HG02884 (cell line): ENCODE measurements at regions not wholly inside any gene's neighbourhood (a gene's known extent, or its start where the extent isn't known, plus 50 kb on each side); places are given as distances from the start of the nearest gene placed in this dataset.
A peak's percentile ranks its signal among the peaks of the same experiment; 100 is the strongest.

Source experiments
- ATAC-seq: cut with Tn5 transposase; IDR thresholded peaks from one replicate; pipeline ENCODE4 v1.9.1; 2021; ENCODE audit warnings: mild to moderate bottlenecking, moderate library complexity; ENCODE audit not compliant: unreplicated experiment

DNA sequence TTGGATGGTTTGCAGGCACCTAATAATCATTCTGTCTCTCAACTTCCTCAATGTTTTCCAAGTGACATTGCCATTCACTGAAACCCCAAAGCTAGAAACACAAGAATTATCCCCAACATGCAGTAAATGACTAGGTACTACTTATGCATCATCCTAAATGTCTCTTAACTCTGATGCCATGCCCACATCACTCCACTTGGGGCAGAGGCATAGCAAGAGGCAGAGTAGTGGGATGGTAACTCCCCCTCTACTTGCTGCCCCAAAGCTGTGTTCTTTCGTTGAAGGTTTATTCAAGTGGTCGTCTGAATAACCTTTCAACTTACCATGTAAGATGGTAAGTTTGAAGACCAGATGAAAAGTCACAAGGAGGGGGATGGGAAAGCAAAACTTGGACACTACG is 77.9 kb upstream of the SOX5 start:
- no peak for ATAC-seq

DNA sequence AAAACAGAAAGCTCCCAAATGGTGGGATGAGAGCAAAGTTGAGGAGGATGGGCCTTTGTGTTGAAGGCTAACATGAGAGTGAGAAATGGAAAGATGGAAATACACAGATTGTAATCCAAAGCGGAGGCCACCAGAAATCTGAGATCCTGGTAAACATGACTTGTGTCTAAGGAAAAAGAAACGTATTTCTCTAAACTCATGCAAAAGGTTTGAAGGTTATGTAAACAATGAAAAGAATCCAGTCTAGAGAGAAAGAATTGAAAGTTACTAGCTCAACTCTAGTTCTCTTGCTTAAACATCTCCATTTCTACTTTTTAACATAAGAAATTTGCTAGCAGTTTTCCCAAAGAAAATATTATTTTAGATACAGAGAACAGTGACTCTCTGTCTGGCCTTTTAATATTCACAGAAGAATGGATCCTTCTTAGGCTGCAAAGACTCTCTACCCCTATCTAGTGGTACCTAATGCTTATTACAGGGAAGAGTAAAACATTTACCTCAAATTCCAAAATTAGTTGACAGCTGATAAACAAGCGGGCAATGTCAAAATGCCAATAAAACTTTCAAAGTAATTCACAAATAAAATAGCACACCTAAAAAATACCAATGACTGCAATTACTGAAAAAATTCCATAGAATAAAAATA is 75.8 kb upstream of the SOX5 start:
- peak; percentile 51 for ATAC-seq

DNA sequence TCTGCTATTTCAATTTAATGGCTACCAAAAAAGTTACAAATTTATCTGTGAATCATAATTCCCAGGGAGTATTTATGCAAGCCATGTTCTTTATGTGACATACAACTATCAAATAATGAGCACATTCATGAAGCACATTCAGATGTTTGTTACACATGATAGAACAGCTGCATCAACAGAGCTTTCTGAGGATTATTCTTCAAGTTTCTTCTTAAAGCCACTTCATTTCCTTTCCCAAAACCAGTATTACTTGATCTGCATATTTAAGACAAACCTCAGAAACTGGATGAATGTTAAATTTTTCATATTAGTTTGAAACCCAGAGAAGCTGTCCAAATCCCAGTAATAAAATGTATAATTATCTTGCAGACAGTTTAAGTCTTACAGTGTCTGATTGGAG is 73.6 kb upstream of the SOX5 start:
- ATAC-seq, result no peak

DNA sequence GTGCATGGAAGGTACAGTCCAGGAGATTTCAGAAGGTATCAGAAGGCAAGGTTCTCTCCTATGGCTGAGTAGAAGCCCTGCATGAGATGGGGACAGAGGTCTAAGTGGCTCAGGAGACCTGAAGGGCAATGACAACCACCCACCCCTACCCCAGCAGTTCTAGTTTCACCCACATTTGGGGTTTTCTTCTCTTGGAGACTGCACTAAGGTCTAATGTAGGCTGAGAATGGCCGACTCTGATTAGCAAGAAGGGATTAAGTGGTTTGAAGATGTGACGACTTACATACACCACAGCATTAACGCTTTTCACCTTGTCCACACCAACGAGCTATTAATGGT is 71.7 kb upstream of the SOX5 start:
- ATAC-seq, result no peak

DNA sequence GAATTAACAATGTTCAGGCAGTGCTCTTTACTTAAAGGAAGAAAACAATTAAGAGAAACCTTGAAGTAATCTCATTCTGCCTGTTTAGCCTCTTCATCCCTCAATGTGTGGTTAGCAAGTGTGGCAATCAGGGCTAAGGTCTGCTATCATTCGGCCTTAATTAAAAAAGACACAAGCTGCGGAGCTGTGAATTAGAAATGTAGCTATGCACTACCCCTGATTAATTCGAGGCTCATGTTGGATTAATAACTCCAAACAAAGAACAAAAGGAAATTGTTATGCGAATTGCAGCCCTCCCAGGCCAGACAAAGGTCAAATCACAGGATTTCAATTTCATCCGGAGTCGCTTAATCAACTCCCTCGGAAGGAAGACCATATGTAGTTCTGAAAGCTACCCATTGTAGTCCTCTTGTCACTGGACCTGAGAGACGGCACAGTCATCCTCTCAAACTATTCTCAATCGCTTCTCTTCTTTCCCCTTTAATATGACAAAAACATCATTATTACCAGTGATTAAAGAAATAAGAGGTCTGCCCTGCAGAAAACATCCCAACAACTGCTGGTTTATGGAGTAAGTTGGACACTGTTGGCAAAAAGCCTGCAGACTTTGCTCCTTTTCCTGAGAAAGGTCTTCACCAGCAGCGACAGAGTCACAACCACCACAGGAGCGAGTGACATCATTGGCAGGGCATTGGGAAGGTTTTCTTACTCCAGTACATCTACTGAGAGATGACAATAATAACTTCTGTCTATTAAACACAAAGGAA is 71.1 kb upstream of the SOX5 start:
- no peak for ATAC-seq

DNA sequence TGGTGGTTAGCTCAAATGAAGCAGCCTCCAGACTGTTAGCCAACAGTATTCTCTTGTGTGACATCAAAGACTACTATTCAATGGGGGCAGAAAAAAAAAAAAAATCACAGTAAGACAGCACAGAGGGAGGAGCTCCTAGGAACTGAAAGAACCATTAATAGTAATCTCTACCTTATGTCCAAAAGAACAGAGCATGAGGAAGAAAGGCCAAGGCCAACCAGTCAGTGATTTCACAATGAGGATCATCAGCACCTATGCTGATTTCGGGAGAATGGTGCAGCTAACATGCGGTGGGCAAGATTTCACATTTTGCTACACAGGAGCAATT is 66.3 kb upstream of the SOX5 start:
- no peak for ATAC-seq

DNA sequence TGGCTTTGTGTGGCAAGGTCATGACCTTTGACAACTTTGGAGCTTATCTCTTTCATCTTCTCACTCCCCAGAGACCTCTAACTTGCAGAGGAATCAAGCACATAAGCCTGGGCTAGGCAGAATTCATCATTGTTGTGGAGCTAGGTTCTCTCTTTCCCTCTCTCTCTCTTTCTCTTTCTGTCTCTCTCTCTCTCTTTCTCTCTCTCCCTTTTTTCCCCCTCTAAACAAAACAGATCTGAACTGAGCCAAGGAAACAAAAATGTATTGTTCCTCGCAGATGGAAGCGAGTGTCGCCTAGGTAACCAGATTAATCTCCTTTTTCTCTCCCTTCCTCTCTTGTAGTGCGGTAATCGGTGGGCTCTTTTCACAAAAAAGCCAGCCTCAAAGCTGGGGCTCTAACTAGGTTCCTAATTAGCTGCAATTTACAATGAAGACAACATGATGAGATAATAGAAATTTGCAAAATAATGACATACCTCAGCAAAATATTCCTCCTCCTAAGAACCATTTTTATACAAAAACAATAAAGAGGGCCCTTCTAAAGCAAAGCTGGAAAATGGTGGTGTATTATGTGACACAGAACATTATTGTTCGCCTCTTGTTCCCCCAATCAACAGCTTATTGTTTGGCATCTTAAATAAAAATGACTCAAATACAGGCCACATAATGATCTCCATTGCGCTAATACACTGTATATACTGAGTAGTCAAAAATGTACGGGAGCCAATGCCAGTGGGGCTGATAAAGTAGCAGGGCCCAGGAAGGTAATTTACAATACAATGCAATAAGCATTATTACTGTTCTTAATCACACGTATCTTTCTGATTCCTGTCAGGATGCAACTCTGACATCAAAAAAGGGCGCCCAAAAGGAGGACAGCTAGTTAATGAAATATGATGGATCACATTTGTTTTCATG is 65.7 kb upstream of the SOX5 start:
- ATAC-seq, result no peak

DNA sequence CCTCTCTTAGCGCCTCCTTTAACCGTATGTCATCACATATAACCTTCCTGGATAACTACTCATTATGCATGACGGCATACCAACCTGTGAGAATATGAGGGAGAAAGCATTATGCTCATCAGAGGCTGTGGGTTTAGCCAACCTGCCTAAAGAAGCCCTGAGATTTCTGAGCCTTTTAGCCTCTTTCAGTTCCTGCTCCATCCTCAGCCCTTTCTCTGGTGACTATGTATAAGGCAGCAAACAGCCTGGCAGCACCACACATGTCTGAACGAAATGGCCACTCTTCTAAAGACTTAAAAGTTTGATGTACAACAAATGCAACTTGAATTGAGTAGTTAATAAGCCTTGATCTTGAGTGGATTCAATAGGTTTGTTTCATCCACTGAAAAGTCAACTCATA is 64.8 kb upstream of the SOX5 start:
- no peak for ATAC-seq

DNA sequence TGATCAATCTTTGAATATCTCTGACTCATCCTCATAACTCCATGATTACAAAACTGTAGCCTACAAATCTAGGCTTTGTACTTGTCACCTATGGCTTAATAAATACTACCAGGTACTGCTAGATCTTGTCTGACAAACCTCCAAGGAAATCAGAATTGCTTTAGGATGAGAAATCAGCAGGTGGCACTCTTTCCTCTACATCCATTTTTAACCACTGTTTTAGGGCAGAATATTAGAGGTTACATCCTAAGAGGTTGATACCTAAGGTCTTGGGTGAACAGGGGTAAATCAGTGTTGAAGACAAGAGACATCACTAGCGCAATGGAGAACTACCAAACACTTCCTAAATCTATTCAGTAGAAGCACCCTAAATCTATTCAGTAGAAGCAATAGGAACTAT is 63.1 kb upstream of the SOX5 start:
- ATAC-seq, result no peak

DNA sequence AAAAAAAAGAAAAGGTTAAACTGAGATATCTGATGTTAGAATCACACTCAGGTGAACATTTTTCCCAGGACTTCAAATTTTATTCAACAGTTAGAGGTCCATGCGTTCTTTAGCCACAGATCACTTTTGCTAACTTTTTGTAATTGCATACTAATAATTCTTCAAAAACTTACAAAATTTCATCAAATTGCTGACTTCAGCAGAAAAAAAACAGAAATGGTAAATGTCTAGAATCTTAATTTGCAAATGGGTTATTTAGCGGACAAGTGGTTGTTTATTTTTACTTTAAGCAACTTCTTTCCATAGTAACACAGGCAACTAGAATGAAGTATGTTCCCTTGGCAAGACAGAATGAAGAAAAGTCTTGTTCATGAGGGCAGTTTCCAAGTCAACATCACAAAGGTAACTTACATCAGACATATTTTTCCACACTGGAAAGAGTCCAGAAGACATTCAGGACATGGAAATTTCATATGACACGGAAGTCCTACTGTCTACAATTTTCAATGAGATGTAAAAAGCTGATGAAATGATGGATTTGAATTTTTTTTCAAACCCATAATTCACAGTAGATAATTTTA is 62.5 kb upstream of the SOX5 start:
- ATAC-seq, result no peak

DNA sequence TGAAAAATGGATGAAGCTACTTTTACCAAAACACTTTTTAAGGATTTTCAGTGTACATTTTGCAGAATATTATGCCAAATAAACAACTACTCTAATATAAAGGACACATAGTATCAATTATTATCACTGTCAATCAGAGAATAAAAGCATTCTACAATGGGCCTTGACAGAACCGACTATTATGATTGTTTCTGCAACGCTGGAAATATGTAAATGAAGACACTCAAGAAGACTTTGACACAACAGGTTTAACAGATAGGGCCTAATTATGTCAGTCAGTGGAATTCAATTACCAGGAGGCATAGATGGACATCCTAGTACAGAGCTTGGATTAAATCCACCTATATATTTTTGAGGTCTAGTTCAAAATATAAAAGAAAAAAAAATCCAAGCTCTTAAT is 58.7 kb upstream of the SOX5 start:
- ATAC-seq, result no peak
